Stimulated activated CD8-positive, alpha-beta memory T cell treated with anti-CD3 and anti-CD28 coated beads, Interleukin-7, amount 100 ng/mL, for 1 hour (primary cell): ENCODE measurements at regions not wholly inside any gene's neighbourhood (a gene's known extent, or its start where the extent isn't known, plus 50 kb on each side); places are given as distances from the start of the nearest gene placed in this dataset.
"Not testable (repeated sequence)": the region's sequence is repeated elsewhere in the genome, so short reads cannot be mapped to it uniquely, and the experiment has no call there.

Experiments used
- DNase-seq, 2 donors: peaks; one replicate each; pipeline ENCODE4 v3.0.0-alpha.2; 2020; ENCODE audit warnings: low read depth in 2 of 2

DNA sequence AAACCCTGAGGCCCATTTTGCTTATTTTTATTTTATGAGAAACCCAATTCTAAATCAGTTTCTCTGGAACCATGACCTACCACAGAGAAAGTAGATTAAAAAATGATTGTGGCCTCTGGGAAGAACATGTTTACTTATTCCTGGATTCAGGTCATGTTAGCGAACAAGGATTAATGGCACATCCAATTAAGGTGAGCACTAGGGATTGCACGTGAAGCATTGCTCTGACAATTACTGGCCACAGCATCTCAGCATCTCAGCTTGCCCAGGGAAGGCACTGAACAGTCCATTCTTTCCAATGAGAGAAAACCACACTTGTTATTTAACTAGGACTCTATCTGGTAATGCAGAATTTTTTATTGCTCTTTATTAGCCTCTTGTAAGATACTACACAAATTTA lies 119.8 kb downstream of the ZNF330 start:
- DNase-seq = no peak

DNA sequence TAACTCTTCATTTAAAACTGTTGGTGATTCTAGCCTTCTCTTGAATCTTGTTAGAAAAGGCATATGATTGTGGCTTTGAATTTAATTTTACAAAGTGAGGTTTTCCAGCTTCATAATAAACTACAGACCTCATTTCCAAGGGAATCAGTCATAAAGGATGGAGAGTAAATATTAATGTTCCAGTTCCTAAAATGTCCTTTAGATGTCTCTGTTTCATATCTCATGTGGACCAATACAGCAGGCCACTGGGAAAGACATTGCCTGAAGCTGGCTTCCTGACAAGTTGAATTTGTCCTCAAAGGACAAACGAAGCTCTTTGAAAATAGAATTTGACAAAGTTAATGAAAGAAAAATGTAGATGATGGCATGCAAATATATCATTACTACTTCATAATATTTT lies 125.4 kb downstream of the ZNF330 start:
- no peak for DNase-seq

DNA sequence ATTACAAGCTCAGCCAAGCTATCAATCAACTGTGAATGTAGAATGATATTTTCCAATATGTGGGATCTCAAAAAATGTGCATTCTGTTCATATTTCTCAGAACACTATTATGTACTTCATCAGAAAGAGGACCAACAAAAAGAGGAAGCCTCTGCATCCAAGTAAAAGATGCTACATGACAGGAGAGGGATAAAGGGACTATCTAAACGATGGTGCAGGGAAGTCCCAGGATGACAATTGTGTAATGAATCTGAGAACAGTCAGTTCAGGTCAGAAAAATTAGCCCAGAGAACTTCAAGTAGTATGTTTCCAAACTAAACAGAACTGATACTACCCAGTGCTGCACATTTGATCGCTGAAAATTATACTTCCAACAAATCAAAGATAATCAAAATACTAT lies 127.0 kb downstream of the ZNF330 start:
- DNase-seq = no peak

DNA sequence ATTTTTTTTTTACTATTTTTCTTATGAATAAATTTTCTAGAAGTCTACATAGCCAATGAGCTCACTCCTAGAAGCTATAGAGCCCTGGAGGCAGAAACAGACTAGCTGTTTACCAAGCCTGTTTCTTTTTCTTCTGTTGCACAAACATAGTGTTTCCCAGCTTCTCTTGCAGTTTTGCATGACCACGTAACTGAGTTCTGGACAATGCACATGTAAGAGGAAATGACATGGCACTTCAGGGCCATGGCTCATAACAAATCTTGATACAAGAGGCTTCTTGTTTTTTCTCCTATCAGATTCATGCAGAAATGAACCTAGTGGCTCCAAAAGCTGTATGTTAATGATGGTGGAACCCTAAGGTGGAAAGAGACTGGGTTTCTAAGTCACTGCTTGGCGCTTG lies 127.4 kb downstream of the ZNF330 start:
- no peak for DNase-seq

- DNase-seq = no peak
These were observed 127.9 kb downstream of the ZNF330 start for GRCh38 chr4:141348573-141348972.

DNA sequence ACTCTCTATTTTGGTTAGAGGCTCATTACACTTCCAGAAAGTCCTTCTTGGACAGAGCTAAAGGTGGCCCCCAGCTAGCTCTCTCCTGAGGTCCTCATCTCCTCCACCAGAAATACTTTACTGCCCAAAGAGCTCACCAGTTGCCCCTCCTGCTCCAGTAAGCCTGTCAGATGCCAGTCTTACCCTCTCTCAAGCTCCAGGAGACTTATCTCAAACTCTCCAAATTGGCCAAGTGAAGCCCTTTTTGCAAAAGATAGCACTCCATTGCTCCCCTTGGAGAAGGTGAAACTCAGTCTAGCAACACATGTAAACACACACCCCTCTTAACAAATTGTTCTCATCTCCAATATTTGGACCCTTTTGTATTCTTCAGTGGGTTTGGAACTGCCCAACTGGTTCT lies 128.5 kb downstream of the ZNF330 start:
- DNase-seq = no peak

GRCh38 chr4:141350122-141350905 lies 129.6 kb downstream of the ZNF330 start:
- DNase-seq = no peak

DNA sequence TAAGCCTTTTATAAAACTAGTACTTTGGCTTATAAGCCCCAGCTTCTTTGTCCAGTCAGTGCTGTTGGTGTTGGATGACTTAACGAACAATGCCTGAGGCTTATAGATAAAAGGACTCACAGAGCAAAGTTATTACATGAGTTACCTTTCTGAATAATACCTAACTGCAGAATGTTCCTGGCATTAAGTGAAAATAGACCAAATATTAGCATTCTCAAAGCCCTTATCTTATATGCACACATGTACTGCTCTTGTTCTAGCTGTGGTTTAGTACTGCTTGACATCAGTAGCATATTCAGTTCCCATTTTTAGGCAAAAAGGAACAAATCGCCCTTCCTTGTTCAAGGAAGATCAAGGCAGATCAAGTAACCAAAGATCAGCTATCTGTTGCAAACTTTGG lies 131.6 kb downstream of the ZNF330 start:
- no peak for DNase-seq

- no peak for DNase-seq
These were observed 132.3 kb downstream of the ZNF330 start for GRCh38 chr4:141352909-141353525.

- no peak for DNase-seq
These were observed 135.7 kb downstream of the ZNF330 start for GRCh38 chr4:141356321-141356962.

GRCh38 chr4:141356963-141357335 lies 136.3 kb downstream of the ZNF330 start:
- DNase-seq = no peak

DNA sequence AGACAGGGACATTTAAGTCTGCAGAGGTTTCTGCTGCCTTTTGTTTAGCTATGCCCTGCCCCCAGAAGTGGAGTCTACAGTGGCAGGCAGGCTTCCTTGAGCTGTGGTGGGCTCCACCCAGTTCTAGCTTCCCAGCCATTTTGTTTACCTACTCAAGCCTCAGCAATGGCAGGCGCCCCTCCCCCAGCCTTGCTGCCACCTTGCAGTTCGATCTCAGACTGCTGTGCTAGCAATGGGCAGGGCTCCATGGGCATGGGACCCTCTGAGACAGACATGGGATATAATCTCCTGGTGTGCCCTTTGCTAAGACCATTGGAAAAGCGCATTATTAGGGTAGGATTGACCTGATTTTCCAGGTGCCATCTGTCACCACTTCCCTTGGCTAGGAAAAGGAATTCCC lies 147.5 kb downstream of the ZNF330 start:
- not testable (repeated sequence) for DNase-seq

GRCh38 chr4:141371206-141371605 lies 150.5 kb downstream of the ZNF330 start:
- no peak for DNase-seq

DNA sequence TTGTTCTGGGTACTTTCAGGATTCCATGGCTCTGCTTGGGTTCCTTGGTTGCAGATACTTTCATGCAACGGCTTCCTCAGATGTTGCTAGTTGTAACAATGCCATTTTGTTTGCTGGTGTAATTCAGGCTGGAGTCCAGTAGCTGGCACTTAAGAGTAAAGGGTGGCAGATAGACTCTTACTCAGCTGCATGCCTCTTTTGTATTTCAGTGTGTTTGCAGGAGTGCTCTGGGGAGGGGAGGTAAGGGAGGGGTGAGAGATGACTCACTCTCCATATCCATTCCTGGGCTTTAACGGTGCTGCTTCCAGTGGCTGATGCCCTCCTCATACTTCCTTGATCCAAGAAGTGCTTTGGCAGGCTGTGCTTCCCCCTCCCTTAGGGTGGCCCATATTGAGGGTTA lies 155.2 kb downstream of the ZNF330 start:
- DNase-seq = no peak

- no peak for DNase-seq
These were observed 156.1 kb downstream of the ZNF330 start for GRCh38 chr4:141376769-141377168.

GRCh38 chr4:141387299-141387698 lies 166.6 kb downstream of the ZNF330 start:
- no peak for DNase-seq

GRCh38 chr4:141388481-141388880 lies 167.8 kb downstream of the ZNF330 start:
- DNase-seq = no peak

GRCh38 chr4:141389649-141390048 lies 169.0 kb downstream of the ZNF330 start:
- no peak for DNase-seq

DNA sequence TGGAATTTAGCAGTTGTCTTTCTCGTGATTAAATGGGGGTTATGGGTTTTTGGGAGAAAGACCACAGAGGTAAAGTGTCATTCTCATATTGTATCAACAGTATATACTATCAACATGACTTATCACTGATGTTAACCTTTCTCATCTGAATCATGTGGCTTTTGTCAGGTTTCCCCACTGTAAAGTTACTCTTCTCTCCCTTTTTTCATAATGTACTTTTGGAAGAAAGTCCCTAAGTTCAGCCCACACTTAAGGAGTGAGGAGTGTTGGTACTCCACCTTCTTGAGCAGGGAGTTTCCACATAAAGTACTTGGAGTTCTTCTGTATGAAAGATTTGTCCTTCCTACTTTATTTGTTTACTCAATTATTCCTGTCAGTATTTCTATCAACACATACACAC lies 169.9 kb downstream of the ZNF330 start:
- DNase-seq = no peak

DNA sequence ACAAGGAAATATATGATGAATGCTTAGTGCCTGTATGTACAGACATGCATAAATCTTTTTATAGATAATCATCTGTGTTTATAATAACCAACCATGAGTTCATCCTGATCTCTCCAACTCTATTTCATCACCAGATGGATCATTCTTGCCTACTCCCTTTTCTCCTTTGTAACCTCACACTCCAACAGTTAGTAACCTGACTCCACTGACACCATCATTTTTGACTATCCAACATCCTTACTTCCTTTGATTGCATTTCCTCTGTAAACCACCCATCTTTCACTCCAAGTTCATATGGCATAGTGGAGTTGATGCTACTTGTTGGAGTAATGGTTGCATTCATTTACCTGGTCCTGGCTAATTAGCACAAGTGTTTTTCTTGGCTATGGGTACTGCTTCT lies 170.6 kb downstream of the ZNF330 start:
- DNase-seq = no peak

DNA sequence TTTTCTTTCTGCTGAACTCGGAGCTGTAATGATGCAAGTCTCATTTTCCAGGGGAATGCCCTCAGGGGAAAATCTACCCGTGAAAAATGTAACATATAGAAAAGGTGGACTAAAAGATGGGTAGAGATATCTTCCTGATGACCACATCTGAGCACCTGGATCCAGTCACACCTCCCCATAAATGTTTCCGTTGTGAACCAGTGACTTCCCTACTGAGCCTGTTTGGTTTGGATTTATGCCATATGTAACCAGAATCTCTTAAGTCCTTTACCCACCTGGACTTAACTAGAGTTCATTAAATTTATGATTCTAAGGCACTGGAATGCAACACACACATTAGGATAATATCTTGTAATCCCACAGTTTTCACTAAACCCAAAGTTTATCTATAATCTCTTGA lies 171.1 kb downstream of the ZNF330 start:
- DNase-seq = no peak

- no peak for DNase-seq
These were observed 174.6 kb downstream of the ZNF330 start for GRCh38 chr4:141395246-141395830.

GRCh38 chr4:141395919-141396318 lies 175.2 kb downstream of the ZNF330 start:
- no peak for DNase-seq
